ENCODE measurements at regions not wholly inside any gene's neighbourhood (a gene's known extent, or its start where the extent isn't known, plus 50 kb on each side); places are given as distances from the start of the nearest gene placed in this dataset.

DNA sequence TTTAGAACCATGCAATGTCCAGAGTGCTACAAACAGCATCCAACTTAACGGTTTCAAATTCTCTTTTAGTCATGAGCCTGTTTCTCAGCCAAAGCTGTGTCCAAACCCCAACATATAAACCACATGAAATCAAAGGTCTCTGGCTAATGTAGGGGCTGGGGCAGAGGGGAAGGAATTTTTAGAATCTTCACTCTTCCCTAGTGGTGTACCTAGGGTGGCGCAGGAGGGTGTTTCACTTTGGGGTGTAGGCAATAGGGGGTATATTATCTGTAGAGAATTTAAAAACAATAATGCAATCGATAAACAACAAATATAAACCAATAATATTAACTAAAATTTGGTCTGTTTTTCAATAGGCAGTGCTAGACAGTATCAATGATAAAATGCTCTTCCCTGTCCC is 132.1 kb upstream of the BRINP1 start:
- H3K27me3 ChIP-seq (ENCODE audit: low read depth, low read length), result no peaks in the 10 kb centered on the region
- H3K4me1 ChIP-seq (ENCODE audit: low read length), result no peaks in the 10 kb centered on the region
- no peaks in the 10 kb centered on the region for H3K79me2 ChIP-seq (ENCODE audit: low read length)
- TF ChIP-seq, protein P1, sequence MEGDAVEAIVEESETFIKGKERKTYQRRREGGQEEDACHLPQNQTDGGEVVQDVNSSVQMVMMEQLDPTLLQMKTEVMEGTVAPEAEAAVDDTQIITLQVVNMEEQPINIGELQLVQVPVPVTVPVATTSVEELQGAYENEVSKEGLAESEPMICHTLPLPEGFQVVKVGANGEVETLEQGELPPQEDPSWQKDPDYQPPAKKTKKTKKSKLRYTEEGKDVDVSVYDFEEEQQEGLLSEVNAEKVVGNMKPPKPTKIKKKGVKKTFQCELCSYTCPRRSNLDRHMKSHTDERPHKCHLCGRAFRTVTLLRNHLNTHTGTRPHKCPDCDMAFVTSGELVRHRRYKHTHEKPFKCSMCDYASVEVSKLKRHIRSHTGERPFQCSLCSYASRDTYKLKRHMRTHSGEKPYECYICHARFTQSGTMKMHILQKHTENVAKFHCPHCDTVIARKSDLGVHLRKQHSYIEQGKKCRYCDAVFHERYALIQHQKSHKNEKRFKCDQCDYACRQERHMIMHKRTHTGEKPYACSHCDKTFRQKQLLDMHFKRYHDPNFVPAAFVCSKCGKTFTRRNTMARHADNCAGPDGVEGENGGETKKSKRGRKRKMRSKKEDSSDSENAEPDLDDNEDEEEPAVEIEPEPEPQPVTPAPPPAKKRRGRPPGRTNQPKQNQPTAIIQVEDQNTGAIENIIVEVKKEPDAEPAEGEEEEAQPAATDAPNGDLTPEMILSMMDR (IDR thresholded peaks at IDR 0.05; ENCODE audit: low read depth, low read length), result no peak
- TF ChIP-seq EZH2phosphoT487 (IDR thresholded peaks at IDR 0.05; ENCODE audit: low read depth), result no peak
- H3K4me2 ChIP-seq (ENCODE audit: low read length), result no peak overlapping the region
- H2AFZ ChIP-seq (ENCODE audit: low read depth, low read length), result no peak overlapping the region
- H3K27ac ChIP-seq (ENCODE audit: low read length), result no peak overlapping the region
- no peaks in the 10 kb centered on the region for H3K36me3 ChIP-seq (replicated peaks; ENCODE audit: low read depth, low read length)
- H3K9ac ChIP-seq (ENCODE audit: low read length), result no peak overlapping the region
- H3K4me3 ChIP-seq (ENCODE audit: low read length), result no peak overlapping the region
- no peaks in the 10 kb centered on the region for H3K9me3 ChIP-seq (ENCODE audit: insufficient read depth, low read length)
- no peaks in the 10 kb centered on the region for H4K20me1 ChIP-seq (ENCODE audit: insufficient read depth, low read length)

DNA sequence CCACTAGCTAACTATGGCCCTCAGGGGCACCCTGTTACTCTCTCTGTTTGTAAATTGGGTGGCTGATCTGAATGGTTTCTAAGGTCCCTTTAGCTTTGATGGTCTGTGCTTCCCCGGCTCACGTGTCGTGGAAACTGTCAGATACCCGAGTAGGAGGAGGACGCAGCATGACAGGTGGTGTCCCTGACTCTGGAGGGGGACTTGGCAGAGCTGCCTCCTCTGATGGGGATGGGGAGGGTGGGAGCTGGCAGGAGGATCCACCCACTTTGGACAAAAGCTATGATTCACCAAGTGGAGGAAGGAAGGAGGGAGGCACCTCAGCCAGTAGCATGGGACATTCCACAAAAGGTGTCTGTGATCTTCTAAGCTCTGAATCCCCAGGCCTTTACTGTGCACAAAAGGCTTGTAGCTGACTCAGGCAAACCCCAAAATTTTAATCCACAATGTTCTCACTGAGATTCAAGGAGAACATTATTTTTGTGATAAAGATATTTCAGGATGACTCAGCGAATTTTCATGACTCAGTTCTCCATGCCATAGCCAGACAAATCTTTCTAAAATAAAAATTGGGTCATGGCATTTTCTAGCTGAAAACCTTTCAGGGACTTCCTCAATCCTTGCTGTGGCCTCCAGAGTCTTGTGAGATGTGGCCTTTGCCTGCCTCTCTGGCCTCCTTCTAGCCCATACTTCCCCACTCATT is 131.0 kb upstream of the BRINP1 start:
- H3K36me3 ChIP-seq (replicated peaks; ENCODE audit: low read depth, low read length), result no peaks in the 10 kb centered on the region
- H3K4me1 ChIP-seq (ENCODE audit: low read length), result no peaks in the 10 kb centered on the region
- no peaks in the 10 kb centered on the region for H3K27me3 ChIP-seq (ENCODE audit: low read depth, low read length)
- H4K20me1 ChIP-seq (ENCODE audit: insufficient read depth, low read length), result no peaks in the 10 kb centered on the region
- no peaks in the 10 kb centered on the region for H3K9me3 ChIP-seq (ENCODE audit: insufficient read depth, low read length)
- no peak overlapping the region for H3K4me3 ChIP-seq (ENCODE audit: low read length)
- H3K9ac ChIP-seq (ENCODE audit: low read length), result no peak overlapping the region
- H2AFZ ChIP-seq (ENCODE audit: low read depth, low read length), result no peak overlapping the region
- H3K27ac ChIP-seq (ENCODE audit: low read length), result no peak overlapping the region
- no peaks in the 10 kb centered on the region for H3K79me2 ChIP-seq (ENCODE audit: low read length)
- TF ChIP-seq EZH2phosphoT487 (IDR thresholded peaks at IDR 0.05; ENCODE audit: low read depth), result no peak
- TF ChIP-seq, protein P1 (IDR thresholded peaks at IDR 0.05; ENCODE audit: low read depth, low read length), result no peak
- H3K4me2 ChIP-seq (ENCODE audit: low read length), result no peak overlapping the region

DNA sequence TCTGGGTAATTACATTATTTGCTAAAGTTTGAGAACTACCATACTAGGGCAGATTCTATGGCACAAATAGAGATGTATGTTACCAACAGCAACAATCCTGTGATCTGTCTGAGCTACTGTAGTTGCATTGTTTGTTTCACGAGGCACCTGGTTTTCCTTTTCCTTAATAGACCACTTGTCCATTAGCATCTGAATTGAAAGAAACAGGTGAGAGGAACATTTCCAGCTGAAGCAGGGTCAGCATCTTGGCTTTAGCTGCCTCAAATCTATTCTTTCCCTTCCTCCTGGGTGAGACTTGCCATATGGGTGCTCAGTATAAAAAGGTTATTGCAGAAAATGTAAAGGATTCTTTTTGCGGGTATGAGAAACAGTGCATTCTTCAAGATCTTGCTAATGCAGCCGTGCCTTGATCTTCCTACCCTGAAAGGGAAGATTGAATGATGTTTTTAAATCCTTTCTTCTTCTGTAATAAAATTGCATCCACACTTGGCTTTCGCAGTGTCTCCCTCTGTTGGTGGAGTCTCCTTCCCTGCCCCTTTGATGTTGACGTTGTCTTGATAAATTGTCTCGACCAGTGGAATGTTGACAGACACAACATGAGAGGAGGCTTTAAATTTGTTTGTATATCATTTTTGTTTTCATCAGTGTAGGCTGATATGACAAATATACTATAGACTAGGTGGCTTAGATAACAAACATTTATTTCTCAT is 118.0 kb upstream of the BRINP1 start:
- Histone ChIP-seq H2AFZ (ENCODE audit: low read depth, low read length) (no peak overlapping the region), H3K27ac (ENCODE audit: low read length) (no peak overlapping the region), H4K20me1 (ENCODE audit: insufficient read depth, low read length) (no peaks in the 10 kb centered on the region), H3K27me3 (ENCODE audit: low read depth, low read length) (no peaks in the 10 kb centered on the region), H3K4me3 (ENCODE audit: low read length) (no peak overlapping the region), H3K79me2 (ENCODE audit: low read length) (no peaks in the 10 kb centered on the region), H3K4me1 (ENCODE audit: low read length) (no peaks in the 10 kb centered on the region), H3K36me3 (replicated peaks; ENCODE audit: low read depth, low read length) (no peaks in the 10 kb centered on the region), H3K4me2 (ENCODE audit: low read length) (no peak overlapping the region), H3K9ac (ENCODE audit: low read length) (no peak overlapping the region), H3K9me3 (ENCODE audit: insufficient read depth, low read length) (no peaks in the 10 kb centered on the region)
- TF ChIP-seq EZH2phosphoT487 (IDR thresholded peaks at IDR 0.05; ENCODE audit: low read depth), result no peak
- TF ChIP-seq, protein P1 (IDR thresholded peaks at IDR 0.05; ENCODE audit: low read depth, low read length), result no peak

DNA sequence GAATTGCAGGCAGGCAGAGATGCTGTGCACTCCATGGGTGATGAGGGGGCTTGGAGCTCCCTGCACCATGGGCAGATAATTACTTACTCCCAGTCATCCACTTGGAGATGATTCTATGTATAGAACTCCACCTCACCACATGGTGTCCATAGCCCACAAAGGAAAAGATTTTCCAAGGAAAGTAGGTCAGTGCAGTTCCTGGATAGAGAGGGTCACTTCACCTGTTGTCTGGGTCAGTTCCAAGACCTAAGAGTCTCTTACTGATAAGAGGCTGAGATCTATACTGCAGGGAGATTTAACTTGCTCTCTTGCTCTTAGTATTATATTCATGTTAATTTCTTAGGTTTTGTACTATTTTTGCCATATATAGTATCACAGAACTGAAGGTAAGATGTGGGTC is 113.9 kb upstream of the BRINP1 start:
- no peak overlapping the region for H3K27ac ChIP-seq (ENCODE audit: low read length)
- no peaks in the 10 kb centered on the region for H3K4me1 ChIP-seq (ENCODE audit: low read length)
- H3K4me3 ChIP-seq (ENCODE audit: low read length), result no peak overlapping the region
- H3K9me3 ChIP-seq (ENCODE audit: insufficient read depth, low read length), result no peaks in the 10 kb centered on the region
- no peak overlapping the region for H3K9ac ChIP-seq (ENCODE audit: low read length)
- H3K4me2 ChIP-seq (ENCODE audit: low read length), result no peak overlapping the region
- no peak overlapping the region for H2AFZ ChIP-seq (ENCODE audit: low read depth, low read length)
- no peaks in the 10 kb centered on the region for H3K36me3 ChIP-seq (replicated peaks; ENCODE audit: low read depth, low read length)
- H4K20me1 ChIP-seq (ENCODE audit: insufficient read depth, low read length), result no peaks in the 10 kb centered on the region
- no peaks in the 10 kb centered on the region for H3K79me2 ChIP-seq (ENCODE audit: low read length)
- H3K27me3 ChIP-seq (ENCODE audit: low read depth, low read length), result no peaks in the 10 kb centered on the region
- no peak for TF ChIP-seq EZH2phosphoT487 (IDR thresholded peaks at IDR 0.05; ENCODE audit: low read depth)
- TF ChIP-seq, protein P1 (IDR thresholded peaks at IDR 0.05; ENCODE audit: low read depth, low read length), result no peak

Data from OCI-LY3 (cell line).